ENCODE measurements at regions not wholly inside any gene's neighbourhood (a gene's known extent, or its start where the extent isn't known, plus 50 kb on each side); places are given as distances from the start of the nearest gene placed in this dataset.

DNA sequence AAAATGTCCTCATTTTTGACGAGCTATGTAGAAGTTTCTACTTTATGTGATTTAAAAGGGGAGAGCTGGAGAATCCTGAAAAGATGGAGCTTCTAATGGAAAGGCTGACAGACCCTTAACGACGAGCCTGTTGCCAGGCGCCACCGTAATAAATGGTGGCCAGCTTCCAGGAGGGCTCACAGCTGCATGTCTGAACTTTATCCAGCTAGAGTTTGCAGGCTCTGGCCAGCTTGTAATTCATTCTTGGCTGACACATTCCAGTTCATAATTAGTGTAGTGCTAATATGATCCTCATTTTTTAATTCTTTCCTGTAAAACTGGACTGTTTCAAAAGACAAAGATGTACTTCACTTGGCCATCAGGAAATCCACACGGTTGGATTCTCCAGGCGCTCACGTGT, 246.7 kb downstream of the GAS1 start:
- TF ChIP-seq, protein P1, sequence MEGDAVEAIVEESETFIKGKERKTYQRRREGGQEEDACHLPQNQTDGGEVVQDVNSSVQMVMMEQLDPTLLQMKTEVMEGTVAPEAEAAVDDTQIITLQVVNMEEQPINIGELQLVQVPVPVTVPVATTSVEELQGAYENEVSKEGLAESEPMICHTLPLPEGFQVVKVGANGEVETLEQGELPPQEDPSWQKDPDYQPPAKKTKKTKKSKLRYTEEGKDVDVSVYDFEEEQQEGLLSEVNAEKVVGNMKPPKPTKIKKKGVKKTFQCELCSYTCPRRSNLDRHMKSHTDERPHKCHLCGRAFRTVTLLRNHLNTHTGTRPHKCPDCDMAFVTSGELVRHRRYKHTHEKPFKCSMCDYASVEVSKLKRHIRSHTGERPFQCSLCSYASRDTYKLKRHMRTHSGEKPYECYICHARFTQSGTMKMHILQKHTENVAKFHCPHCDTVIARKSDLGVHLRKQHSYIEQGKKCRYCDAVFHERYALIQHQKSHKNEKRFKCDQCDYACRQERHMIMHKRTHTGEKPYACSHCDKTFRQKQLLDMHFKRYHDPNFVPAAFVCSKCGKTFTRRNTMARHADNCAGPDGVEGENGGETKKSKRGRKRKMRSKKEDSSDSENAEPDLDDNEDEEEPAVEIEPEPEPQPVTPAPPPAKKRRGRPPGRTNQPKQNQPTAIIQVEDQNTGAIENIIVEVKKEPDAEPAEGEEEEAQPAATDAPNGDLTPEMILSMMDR (IDR thresholded peaks at IDR 0.05; ENCODE audit: borderline replicate concordance, extremely low read depth, insufficient read depth): no peak
- H3K4me1 ChIP-seq (ENCODE audit: control insufficient read depth in 2 of 3, insufficient read depth in 2 of 3, low read depth in 1 of 3, low read length in 3 of 3): peaks cover 0 to 3% (median 0%) of the 10 kb centered on the region in 3 donors

DNA sequence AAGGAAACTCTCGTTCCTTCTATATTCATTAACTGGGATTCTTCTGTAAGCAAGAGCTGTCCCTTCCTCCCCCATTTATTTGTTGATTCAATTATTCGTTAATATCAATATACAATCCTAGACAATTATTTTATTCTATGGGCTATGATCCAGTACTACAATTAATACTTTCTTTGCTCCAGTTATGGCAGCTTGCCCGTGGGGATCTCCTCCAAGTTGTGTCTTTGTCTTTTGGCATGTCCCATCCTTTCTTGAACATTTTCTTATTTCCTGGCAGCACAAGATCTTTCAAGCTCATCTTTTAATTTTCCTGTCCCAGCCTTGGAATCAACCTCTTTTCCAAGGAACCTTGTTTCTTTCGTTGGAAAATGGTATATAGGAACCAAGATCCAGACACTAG, 249.3 kb downstream of the GAS1 start:
- Histone ChIP-seq H3K27me3 (ENCODE audit: control insufficient read depth, insufficient read depth, low read length) (no peaks in the 10 kb centered on the region), H3K36me3 (ENCODE audit: control insufficient read depth in 2 of 3, insufficient read depth in 3 of 3, low read length in 3 of 3) (no peaks in the 10 kb centered on the region), H3K9ac (ENCODE audit: low read length in 3 of 3) (no peak overlapping the region), H3K4me3 (ENCODE audit: low read length in 3 of 3) (no peak overlapping the region), H3K27ac (ENCODE audit: low read depth in 2 of 2, low read length in 2 of 2) (no peak overlapping the region), H3K9me3 (ENCODE audit: control insufficient read depth in 2 of 3, insufficient read depth in 1 of 3, low read length in 3 of 3) (no peaks in the 10 kb centered on the region), H3K4me1 (ENCODE audit: control insufficient read depth in 2 of 3, insufficient read depth in 2 of 3, low read depth in 1 of 3, low read length in 3 of 3) (peaks cover 0 to 3% (median 0%) of the 10 kb centered on the region in 3 donors)
- intact Hi-C loops (cut with DNase I): no loop called here
- DNase-seq: no peak
- TF ChIP-seq, protein P1 (IDR thresholded peaks at IDR 0.05; ENCODE audit: borderline replicate concordance, extremely low read depth, insufficient read depth): no peak
- FAIRE-seq: no peak

More for the DNA sequence above, 246.7 kb downstream of the GAS1 start:
- Histone ChIP-seq H3K27me3 (ENCODE audit: control insufficient read depth, insufficient read depth, low read length) (no peaks in the 10 kb centered on the region), H3K4me3 (ENCODE audit: low read length in 3 of 3) (no peak overlapping the region), H3K9me3 (ENCODE audit: control insufficient read depth in 2 of 3, insufficient read depth in 1 of 3, low read length in 3 of 3) (no peaks in the 10 kb centered on the region), H3K36me3 (ENCODE audit: control insufficient read depth in 2 of 3, insufficient read depth in 3 of 3, low read length in 3 of 3) (no peaks in the 10 kb centered on the region), H3K9ac (ENCODE audit: low read length in 3 of 3) (no peak overlapping the region), H3K27ac (ENCODE audit: low read depth in 2 of 2, low read length in 2 of 2) (no peak overlapping the region)
- DNase-seq (peak; percentile 57 to 93 (median 69)), FAIRE-seq (no peak)
- intact Hi-C loops (cut with DNase I): no loop called here

DNA sequence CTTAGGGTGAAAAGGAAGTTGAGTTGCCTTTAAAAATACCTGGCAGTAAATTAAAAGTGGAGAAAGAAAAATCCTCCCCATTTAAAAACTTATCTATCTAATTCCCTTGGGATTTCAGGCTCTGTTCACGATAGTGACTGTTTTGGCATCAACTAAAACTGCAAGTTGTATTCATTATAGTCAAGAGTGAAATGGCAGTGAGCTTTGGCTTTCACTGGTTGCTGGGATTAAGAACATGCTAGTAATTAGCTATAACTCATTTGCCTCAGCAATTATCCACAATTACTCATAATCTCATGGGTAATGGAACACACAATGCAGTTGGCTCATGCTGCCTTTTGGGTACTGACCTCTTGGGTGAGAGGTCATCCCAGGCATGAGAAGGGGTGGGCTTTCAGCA, 250.1 kb downstream of the GAS1 start:
- FAIRE-seq: no peak
- H3K4me3 ChIP-seq (ENCODE audit: low read length in 3 of 3): no peak overlapping the region
- H3K27ac ChIP-seq (ENCODE audit: low read depth in 2 of 2, low read length in 2 of 2): no peak overlapping the region
- no peak for DNase-seq
- no peak overlapping the region for H3K9ac ChIP-seq (ENCODE audit: low read length in 3 of 3)
- peaks cover 0 to 3% (median 0%) of the 10 kb centered on the region in 3 donors for H3K4me1 ChIP-seq (ENCODE audit: control insufficient read depth in 2 of 3, insufficient read depth in 2 of 3, low read depth in 1 of 3, low read length in 3 of 3)
- no peaks in the 10 kb centered on the region for H3K27me3 ChIP-seq (ENCODE audit: control insufficient read depth, insufficient read depth, low read length)
- no peaks in the 10 kb centered on the region for H3K36me3 ChIP-seq (ENCODE audit: control insufficient read depth in 2 of 3, insufficient read depth in 3 of 3, low read length in 3 of 3)
- TF ChIP-seq, protein P1 (IDR thresholded peaks at IDR 0.05; ENCODE audit: borderline replicate concordance, extremely low read depth, insufficient read depth): no peak
- H3K9me3 ChIP-seq (ENCODE audit: control insufficient read depth in 2 of 3, insufficient read depth in 1 of 3, low read length in 3 of 3): no peaks in the 10 kb centered on the region
- intact Hi-C loops (cut with DNase I): no loop called here

DNA sequence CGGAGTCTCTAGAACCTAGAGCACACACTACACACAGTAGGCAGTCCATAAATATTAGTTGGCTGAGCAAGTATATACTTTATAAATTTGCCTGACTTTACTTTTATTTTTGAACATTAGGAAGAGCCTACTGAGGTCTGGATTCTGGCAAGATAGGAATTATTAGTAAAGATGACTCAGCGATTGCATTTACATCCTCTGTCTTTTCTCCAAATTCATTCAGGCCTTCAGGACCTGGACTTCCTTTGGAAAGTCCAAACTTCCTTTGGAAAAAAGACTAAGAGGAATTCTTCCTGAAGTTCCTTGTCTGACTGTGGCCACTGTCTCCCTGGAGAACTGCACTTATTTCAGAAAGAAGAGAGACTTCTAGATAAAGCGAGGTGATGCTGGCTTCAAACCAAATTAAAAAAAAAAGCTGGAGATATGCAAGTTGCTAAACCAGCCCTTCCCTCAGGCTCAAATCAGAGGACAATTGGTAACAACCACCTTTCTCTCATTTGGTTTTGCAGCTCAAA, 251.3 kb downstream of the GAS1 start:
- FAIRE-seq (no peak), DNase-seq (no peak)
- H3K9ac ChIP-seq (ENCODE audit: low read length in 3 of 3): no peak overlapping the region
- H3K36me3 ChIP-seq (ENCODE audit: control insufficient read depth in 2 of 3, insufficient read depth in 3 of 3, low read length in 3 of 3): no peaks in the 10 kb centered on the region
- TF ChIP-seq, protein P1 (IDR thresholded peaks at IDR 0.05; ENCODE audit: borderline replicate concordance, extremely low read depth, insufficient read depth): no peak
- H3K4me3 ChIP-seq (ENCODE audit: low read length in 3 of 3): no peak overlapping the region
- H3K9me3 ChIP-seq (ENCODE audit: control insufficient read depth in 2 of 3, insufficient read depth in 1 of 3, low read length in 3 of 3): no peaks in the 10 kb centered on the region
- peaks cover 0 to 3% (median 0%) of the 10 kb centered on the region in 3 donors for H3K4me1 ChIP-seq (ENCODE audit: control insufficient read depth in 2 of 3, insufficient read depth in 2 of 3, low read depth in 1 of 3, low read length in 3 of 3)
- no peak overlapping the region for H3K27ac ChIP-seq (ENCODE audit: low read depth in 2 of 2, low read length in 2 of 2)
- intact Hi-C loops (cut with DNase I): no loop called here
- no peaks in the 10 kb centered on the region for H3K27me3 ChIP-seq (ENCODE audit: control insufficient read depth, insufficient read depth, low read length)
